BLaER1 (cell line): ENCODE measurements at regions not wholly inside any gene's neighbourhood (a gene's known extent, or its start where the extent isn't known, plus 50 kb on each side); places are given as distances from the start of the nearest gene placed in this dataset.
"Not testable (repeated sequence)": the region's sequence is repeated elsewhere in the genome, so short reads cannot be mapped to it uniquely, and the experiment has no call there.

Source experiments
- H3K27ac ChIP-seq: shearing (Covaris generic); formaldehyde crosslinking; 2 replicates; pipeline ENCODE4 v1.8.1; 2022
- H3K27me3 ChIP-seq: shearing (Covaris generic); formaldehyde crosslinking; 2 replicates; pipeline ENCODE4 v1.8.1; 2022
- H3K36me3 ChIP-seq: shearing (Covaris generic); formaldehyde crosslinking; 2 replicates; pipeline ENCODE4 v1.8.1; 2022
- H3K4me1 ChIP-seq: shearing (Covaris generic); formaldehyde crosslinking; 2 replicates; pipeline ENCODE4 v1.8.1; 2022
- H3K4me2 ChIP-seq: shearing (Covaris generic); formaldehyde crosslinking; 2 replicates; pipeline ENCODE4 v1.8.1; 2022
- H3K4me3 ChIP-seq: shearing (Covaris generic); formaldehyde crosslinking; 2 replicates; pipeline ENCODE4 v1.8.1; 2022
- H3K9ac ChIP-seq: shearing (Covaris generic); formaldehyde crosslinking; 2 replicates; pipeline ENCODE4 v1.8.1; 2022
- H3K9me3 ChIP-seq: shearing (Covaris generic); formaldehyde crosslinking; 2 replicates; pipeline ENCODE4 v1.8.1; 2022
- H4K20me1 ChIP-seq: shearing (Covaris generic); formaldehyde crosslinking; 2 replicates; pipeline ENCODE4 v1.8.1; 2022
- Cebpa-rat ChIP-seq: shearing (Covaris generic); IDR thresholded peaks from 2 replicates; pipeline ENCODE4 v1.8.1; 2022

- no peak overlapping the region for H3K4me2 ChIP-seq
- no peak for TF ChIP-seq Cebpa-rat
These were observed 234.6 kb downstream of the DLL1 start for GRCh38 chr6:170056278-170056711.

GRCh38 chr6:170055797-170056196 lies 235.1 kb downstream of the DLL1 start:
- H3K4me2 ChIP-seq, H3K27ac ChIP-seq, H3K4me1 ChIP-seq, H4K20me1 ChIP-seq, H3K9ac ChIP-seq, H3K4me3 ChIP-seq, H3K27me3 ChIP-seq, H3K9me3 ChIP-seq, H3K36me3 ChIP-seq: not testable (repeated sequence)

More at GRCh38 chr6:170056278-170056711, 234.6 kb downstream of the DLL1 start:
- no peak overlapping the region for H3K27ac ChIP-seq
- H4K20me1 ChIP-seq: no peaks in the 10 kb centered on the region
- H3K9ac ChIP-seq: no peak overlapping the region
- no peaks in the 10 kb centered on the region for H3K36me3 ChIP-seq
- no peaks in the 10 kb centered on the region for H3K4me1 ChIP-seq
- no peak overlapping the region for H3K4me3 ChIP-seq
- H3K9me3 ChIP-seq: no peaks in the 10 kb centered on the region
- no peaks in the 10 kb centered on the region for H3K27me3 ChIP-seq

DNA sequence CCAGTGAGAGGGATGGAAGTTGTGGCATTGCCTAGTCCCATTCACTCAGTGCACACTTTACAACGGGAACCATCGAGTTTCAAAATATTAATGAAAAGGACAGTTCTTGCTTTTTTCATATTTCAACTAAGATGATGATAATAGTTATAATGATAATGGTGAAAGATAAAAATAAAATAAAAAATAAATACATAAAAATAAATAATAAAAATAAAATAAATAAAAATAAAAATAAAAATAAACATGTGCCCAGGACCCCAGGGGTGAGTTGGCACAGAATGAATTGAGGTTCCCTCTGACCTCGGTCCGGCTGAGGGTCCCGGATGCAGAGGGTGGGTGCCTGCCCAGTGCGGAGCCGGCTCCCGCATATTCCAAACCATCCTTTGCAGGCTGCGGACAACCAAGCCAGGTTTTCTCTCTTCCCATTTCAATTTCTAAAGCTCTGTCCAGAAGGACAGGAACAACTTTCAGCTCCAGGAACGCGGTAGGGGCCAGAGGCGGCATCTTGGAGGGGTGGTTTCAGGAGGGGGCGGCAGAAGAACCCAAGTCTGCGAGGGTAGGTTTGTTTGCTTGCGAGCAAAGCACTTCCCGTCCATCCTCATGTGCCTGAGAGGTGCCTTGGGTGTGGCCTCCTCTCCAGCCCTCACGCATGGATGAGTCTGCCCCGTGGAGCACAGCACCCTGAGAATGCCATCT lies 236.8 kb downstream of the DLL1 start:
- Histone ChIP-seq H3K9me3 (no peaks in the 10 kb centered on the region), H3K36me3 (no peaks in the 10 kb centered on the region), H3K27me3 (no peaks in the 10 kb centered on the region), H4K20me1 (no peaks in the 10 kb centered on the region), H3K27ac (no peak overlapping the region), H3K4me3 (no peak overlapping the region), H3K4me1 (no peaks in the 10 kb centered on the region), H3K4me2 (no peak overlapping the region), H3K9ac (no peak overlapping the region)
- TF ChIP-seq Cebpa-rat: no peak

DNA sequence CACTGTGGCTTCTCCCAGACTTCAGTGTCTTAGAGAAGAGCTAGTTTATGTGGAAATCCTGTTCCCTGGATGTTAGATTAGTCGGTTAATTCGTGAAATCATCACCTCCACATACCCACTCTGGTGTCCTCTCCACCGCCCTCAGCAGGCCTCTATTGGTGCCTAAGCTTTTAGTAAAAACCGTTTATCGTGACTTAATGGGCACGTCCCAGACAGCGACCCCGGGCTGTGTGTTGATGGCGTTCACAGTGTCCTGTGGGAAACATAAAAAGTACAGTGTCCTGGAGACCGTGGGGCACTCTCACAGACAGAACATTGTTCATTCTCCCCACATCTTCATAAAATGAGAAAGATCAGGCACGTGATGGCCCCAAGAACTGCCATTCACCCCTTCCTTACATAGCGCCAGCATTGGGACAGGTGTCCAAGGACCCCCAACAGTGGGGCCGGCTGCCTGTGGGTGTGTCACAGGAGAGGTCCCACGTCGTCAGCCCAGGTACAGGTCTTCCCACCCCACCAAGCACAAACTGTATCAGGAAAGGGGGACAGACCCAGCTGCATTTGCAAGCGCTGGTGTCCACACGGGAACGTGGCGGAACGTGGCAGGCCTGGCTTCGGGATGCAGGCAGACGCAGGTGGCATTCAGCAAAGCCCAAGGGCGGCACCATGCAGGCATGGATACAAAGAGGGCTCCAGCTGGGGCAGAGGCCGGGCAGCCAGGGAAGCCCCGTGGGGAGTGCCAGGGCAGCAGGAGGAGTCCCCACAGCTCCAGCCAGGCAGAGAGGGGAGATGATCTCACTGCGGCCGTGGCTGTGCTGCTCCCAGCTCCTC lies 237.7 kb downstream of the DLL1 start:
- Histone ChIP-seq H3K27ac (no peak overlapping the region), H3K4me1 (no peaks in the 10 kb centered on the region), H4K20me1 (no peaks in the 10 kb centered on the region), H3K36me3 (no peaks in the 10 kb centered on the region), H3K9me3 (no peaks in the 10 kb centered on the region), H3K9ac (no peak overlapping the region), H3K27me3 (no peaks in the 10 kb centered on the region), H3K4me3 (no peak overlapping the region), H3K4me2 (no peak overlapping the region)
- no peak for TF ChIP-seq Cebpa-rat

DNA sequence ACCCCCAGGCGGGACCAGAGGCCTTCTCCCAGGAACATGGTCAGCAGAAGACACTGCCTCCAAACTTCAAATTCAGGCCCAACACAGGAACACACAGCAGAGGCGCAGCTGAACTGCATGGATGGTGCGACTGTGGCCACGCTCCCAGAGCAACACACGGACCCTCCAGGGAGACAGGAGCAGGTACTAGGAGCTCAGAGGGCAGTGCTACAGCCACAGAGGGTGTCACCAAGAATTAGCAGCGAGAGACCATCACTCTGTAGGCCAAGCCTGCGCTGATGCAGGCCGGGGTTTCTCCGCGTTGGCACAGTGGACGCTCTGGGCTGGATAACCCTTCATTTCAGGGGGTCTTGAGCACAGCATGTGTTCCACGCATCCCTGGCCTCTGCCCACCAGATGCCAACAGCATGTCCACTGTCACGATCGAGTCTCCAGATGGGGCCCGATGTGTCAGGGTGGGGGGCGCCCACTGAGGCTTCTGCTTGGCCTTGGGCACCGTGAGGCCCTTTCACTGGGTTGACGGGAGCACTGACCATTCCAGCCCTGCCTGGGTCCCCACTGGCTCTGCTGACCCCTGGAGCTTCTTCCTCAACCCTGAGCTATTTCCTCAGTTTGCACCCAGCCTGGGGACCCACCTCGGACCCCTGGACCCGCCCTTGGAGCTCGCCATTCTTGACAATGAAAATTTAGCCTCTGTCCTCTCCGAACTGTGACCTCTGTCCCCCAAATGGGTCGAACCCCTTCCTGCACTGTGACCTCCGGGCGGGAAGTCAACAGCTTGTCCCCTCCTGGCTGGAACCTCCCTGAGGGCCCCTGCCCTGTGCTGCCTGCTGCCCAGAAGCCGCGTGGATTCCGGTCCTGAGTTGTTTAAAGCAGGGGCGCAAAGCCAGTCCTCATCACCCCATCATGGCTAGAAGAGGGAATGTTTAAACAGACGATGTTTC lies 239.4 kb downstream of the DLL1 start:
- H3K9me3 ChIP-seq: no peaks in the 10 kb centered on the region
- H3K4me2 ChIP-seq: no peak overlapping the region
- no peaks in the 10 kb centered on the region for H3K27me3 ChIP-seq
- H3K4me1 ChIP-seq: no peaks in the 10 kb centered on the region
- no peak for TF ChIP-seq Cebpa-rat
- H4K20me1 ChIP-seq: no peaks in the 10 kb centered on the region
- no peak overlapping the region for H3K27ac ChIP-seq
- no peak overlapping the region for H3K9ac ChIP-seq
- H3K4me3 ChIP-seq: no peak overlapping the region
- H3K36me3 ChIP-seq: no peaks in the 10 kb centered on the region

- H3K27ac ChIP-seq: no peak overlapping the region
- no peak overlapping the region for H3K4me2 ChIP-seq
- H3K9ac ChIP-seq: no peak overlapping the region
- H3K4me3 ChIP-seq: no peak overlapping the region
- TF ChIP-seq Cebpa-rat: no peak
- H4K20me1 ChIP-seq: no peaks in the 10 kb centered on the region
- no peaks in the 10 kb centered on the region for H3K4me1 ChIP-seq
- no peaks in the 10 kb centered on the region for H3K36me3 ChIP-seq
- no peaks in the 10 kb centered on the region for H3K9me3 ChIP-seq
- H3K27me3 ChIP-seq: no peaks in the 10 kb centered on the region
These were observed 240.3 kb downstream of the DLL1 start for GRCh38 chr6:170050591-170051041.

DNA sequence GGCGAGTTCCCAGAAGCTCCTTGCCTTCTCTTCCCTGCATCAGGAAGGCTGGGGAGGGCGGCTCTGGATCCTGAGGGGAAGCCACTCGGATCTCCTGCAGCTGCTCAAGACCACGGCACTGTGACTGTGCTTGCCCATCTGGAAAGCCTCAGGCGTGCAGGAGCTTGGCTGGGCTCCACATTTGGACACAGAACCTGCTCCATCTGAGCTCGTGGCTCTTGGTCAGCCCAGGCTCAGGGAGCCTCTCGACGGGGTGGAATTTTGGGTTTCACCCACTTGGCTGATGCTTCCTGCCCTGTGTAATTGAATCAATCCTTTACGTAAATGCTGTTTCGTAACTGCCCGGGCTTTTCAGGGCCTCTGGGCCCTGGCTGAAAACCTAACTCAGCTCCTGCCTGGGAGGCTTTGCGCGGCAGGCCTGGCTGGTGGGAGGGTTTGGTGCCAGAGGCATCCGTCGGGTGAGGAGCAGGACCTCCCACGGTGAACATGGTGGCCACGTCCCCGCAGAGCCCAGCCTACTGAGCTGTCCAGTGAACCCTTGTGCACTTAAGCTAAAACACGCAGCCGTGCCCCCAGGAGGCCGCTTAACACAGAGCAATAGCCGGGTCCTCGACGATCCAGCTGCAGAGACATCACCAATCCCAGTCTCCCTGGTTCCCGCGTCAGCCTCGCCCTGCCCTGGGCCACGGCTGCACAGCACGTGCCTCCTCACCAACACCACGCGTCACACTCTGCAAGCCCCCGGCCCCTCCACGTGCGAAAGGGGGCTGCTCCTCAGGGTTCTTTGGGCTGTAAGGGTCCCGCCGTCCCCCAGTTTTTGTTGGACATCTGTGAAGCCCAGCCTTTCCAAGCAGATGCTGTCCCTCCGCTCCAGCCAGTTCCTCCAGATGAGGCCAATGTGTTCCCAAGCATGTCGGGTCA lies 241.0 kb downstream of the DLL1 start:
- H3K4me2 ChIP-seq: no peak overlapping the region
- TF ChIP-seq Cebpa-rat: no peak
- no peak overlapping the region for H3K4me3 ChIP-seq
- H4K20me1 ChIP-seq: no peaks in the 10 kb centered on the region
- no peaks in the 10 kb centered on the region for H3K27me3 ChIP-seq
- H3K4me1 ChIP-seq: no peaks in the 10 kb centered on the region
- H3K9me3 ChIP-seq: no peaks in the 10 kb centered on the region
- no peaks in the 10 kb centered on the region for H3K36me3 ChIP-seq
- no peak overlapping the region for H3K27ac ChIP-seq
- no peak overlapping the region for H3K9ac ChIP-seq

- Histone ChIP-seq H3K4me3 (no peak overlapping the region), H3K27ac (no peak overlapping the region), H3K4me1 (no peaks in the 10 kb centered on the region), H3K36me3 (no peaks in the 10 kb centered on the region), H3K9ac (no peak overlapping the region), H3K4me2 (no peak overlapping the region), H3K9me3 (no peaks in the 10 kb centered on the region), H4K20me1 (no peaks in the 10 kb centered on the region), H3K27me3 (no peaks in the 10 kb centered on the region)
- TF ChIP-seq Cebpa-rat: no peak
These were observed 242.1 kb downstream of the DLL1 start for GRCh38 chr6:170048615-170049256.
